ENCODE measurements at regions not wholly inside any gene's neighbourhood (a gene's known extent, or its start where the extent isn't known, plus 50 kb on each side); places are given as distances from the start of the nearest gene placed in this dataset.

DNA sequence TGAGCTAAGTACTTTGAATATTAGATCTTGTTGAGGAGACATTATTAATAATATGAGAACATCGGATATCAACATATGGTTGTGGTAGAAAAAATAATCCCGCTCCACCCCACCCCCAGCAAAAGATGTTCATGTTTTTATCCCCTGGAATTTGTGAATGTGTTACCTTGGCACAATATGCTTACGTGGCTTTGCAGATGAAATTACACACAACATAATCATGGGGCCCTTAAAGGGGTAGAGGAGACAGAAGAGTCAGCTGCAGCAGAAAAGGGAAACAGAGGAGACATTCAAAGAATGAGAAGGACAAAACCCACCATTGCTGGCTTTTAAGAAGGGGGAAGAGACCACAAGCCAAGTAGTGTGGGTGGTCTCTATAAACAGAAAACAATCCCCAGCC is 104.1 kb downstream of the SEC16B start:
- ATAC-seq (no peak), DNase-seq (ENCODE audit: low read depth, low spot score) (no peak)
- intact Hi-C loops (cut with micrococcal nuclease; ENCODE audit: unreplicated experiment) = no loop called here
- Histone ChIP-seq H3K9me3 (ENCODE audit: control insufficient read depth, insufficient read depth, low read depth, low read length) (no peaks in the 10 kb centered on the region), H3K27ac (ENCODE audit: low read length) (no peak overlapping the region), H3K27me3 (ENCODE audit: control insufficient read depth, insufficient read depth, low read length) (no peaks in the 10 kb centered on the region), H3K4me1 (ENCODE audit: control insufficient read depth, insufficient read depth, low read length) (no peaks in the 10 kb centered on the region), H3K36me3 (ENCODE audit: control insufficient read depth, insufficient read depth, low read length) (no peaks in the 10 kb centered on the region), H3K4me3 (ENCODE audit: low read depth in 2 of 2, low read length in 2 of 2) (no peak overlapping the region)
- in situ Hi-C loops (cut with HindIII; ENCODE audit: low pct_unique_long_range_greater_than_20kb, low sequenced_read_pairs) = no loop called here
- CTCF ChIA-PET = no interaction called here
- BruUV-seq (replicated peaks) = no TSS peak
- TF ChIP-seq SIN3A (IDR thresholded peaks at IDR 0.05; ENCODE audit: borderline replicate concordance, insufficient read depth, low read depth, low read length) (no peak), POLR2AphosphoS5 (IDR thresholded peaks at IDR 0.05; ENCODE audit: low read depth, low read length) (no peak)
- TF ChIP-seq, protein P1, sequence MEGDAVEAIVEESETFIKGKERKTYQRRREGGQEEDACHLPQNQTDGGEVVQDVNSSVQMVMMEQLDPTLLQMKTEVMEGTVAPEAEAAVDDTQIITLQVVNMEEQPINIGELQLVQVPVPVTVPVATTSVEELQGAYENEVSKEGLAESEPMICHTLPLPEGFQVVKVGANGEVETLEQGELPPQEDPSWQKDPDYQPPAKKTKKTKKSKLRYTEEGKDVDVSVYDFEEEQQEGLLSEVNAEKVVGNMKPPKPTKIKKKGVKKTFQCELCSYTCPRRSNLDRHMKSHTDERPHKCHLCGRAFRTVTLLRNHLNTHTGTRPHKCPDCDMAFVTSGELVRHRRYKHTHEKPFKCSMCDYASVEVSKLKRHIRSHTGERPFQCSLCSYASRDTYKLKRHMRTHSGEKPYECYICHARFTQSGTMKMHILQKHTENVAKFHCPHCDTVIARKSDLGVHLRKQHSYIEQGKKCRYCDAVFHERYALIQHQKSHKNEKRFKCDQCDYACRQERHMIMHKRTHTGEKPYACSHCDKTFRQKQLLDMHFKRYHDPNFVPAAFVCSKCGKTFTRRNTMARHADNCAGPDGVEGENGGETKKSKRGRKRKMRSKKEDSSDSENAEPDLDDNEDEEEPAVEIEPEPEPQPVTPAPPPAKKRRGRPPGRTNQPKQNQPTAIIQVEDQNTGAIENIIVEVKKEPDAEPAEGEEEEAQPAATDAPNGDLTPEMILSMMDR (IDR thresholded peaks at IDR 0.05) = no peak
- POLR2A ChIA-PET = no interaction called here

DNA sequence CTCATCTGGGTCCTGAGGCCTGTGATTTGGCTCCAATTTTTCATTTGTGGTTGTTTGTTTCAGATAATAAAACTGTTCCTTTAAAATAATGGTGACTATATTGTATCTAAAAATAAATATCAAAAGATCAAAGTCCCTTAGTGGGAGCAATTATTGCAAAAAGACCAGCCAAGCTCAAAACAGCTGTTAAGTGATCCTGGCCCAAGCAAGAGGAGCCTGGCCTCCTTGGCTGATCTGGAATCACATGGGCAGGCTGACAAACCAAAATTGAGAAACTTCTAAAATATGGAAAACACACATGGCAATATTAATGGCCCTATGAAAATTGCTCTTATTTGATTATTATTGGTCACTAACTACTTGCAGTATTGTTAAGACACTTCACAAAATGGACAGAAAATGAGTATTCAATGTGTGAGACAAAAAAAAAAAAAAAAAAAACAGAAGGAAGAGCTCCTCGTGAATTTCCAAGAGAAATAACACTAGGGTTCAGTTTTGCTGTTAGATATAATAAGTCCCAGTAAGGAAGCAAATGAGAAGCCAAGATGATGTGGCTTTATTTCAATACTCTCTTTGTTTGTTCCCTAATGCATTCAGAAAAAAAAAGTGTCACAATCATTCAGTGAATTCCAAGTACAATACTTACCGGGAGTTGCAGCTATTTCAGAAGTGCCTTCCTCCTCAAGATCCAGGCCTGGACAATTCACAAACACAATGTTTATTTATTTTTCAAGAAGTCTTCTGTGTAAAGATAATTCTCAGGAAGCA is 105.1 kb downstream of the SEC16B start:
- TF ChIP-seq, protein P1 (IDR thresholded peaks at IDR 0.05) = no peak
- TF ChIP-seq, protein P2, sequence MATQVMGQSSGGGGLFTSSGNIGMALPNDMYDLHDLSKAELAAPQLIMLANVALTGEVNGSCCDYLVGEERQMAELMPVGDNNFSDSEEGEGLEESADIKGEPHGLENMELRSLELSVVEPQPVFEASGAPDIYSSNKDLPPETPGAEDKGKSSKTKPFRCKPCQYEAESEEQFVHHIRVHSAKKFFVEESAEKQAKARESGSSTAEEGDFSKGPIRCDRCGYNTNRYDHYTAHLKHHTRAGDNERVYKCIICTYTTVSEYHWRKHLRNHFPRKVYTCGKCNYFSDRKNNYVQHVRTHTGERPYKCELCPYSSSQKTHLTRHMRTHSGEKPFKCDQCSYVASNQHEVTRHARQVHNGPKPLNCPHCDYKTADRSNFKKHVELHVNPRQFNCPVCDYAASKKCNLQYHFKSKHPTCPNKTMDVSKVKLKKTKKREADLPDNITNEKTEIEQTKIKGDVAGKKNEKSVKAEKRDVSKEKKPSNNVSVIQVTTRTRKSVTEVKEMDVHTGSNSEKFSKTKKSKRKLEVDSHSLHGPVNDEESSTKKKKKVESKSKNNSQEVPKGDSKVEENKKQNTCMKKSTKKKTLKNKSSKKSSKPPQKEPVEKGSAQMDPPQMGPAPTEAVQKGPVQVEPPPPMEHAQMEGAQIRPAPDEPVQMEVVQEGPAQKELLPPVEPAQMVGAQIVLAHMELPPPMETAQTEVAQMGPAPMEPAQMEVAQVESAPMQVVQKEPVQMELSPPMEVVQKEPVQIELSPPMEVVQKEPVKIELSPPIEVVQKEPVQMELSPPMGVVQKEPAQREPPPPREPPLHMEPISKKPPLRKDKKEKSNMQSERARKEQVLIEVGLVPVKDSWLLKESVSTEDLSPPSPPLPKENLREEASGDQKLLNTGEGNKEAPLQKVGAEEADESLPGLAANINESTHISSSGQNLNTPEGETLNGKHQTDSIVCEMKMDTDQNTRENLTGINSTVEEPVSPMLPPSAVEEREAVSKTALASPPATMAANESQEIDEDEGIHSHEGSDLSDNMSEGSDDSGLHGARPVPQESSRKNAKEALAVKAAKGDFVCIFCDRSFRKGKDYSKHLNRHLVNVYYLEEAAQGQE (IDR thresholded peaks at IDR 0.05; ENCODE audit: insufficient read depth in 1 of 2, low read depth in 2 of 2, low read length in 1 of 2) = no peak
- no peak for TF ChIP-seq TCF7L2 (IDR thresholded peaks at IDR 0.05; ENCODE audit: low read depth, low read length)
- TF ChIP-seq POLR2AphosphoS5 (IDR thresholded peaks at IDR 0.05; ENCODE audit: low read depth, low read length) = no peak
- TF ChIP-seq SIN3A (IDR thresholded peaks at IDR 0.05; ENCODE audit: borderline replicate concordance, insufficient read depth, low read depth, low read length) = no peak
- Histone ChIP-seq H3K4me3 (ENCODE audit: low read depth in 2 of 2, low read length in 2 of 2) (no peak overlapping the region), H3K27ac (ENCODE audit: low read length) (no peak overlapping the region), H3K27me3 (ENCODE audit: control insufficient read depth, insufficient read depth, low read length) (no peaks in the 10 kb centered on the region), H3K4me1 (ENCODE audit: control insufficient read depth, insufficient read depth, low read length) (no peaks in the 10 kb centered on the region), H3K9me3 (ENCODE audit: control insufficient read depth, insufficient read depth, low read depth, low read length) (no peaks in the 10 kb centered on the region), H3K36me3 (ENCODE audit: control insufficient read depth, insufficient read depth, low read length) (no peaks in the 10 kb centered on the region)
- intact Hi-C loops (cut with micrococcal nuclease; ENCODE audit: unreplicated experiment) (no loop called here), in situ Hi-C loops (cut with HindIII; ENCODE audit: low pct_unique_long_range_greater_than_20kb, low sequenced_read_pairs) (no loop called here)
- BruUV-seq (replicated peaks) = no TSS peak
- DNase-seq (ENCODE audit: low read depth, low spot score) (no peak), ATAC-seq (no peak)
- CTCF ChIA-PET = no interaction called here
- POLR2A ChIA-PET = no interaction called here

Measured in Panc1 (cell line).